Endothelial cell of umbilical vein (primary cell): ENCODE measurements at regions not wholly inside any gene's neighbourhood (a gene's known extent, or its start where the extent isn't known, plus 50 kb on each side); places are given as distances from the start of the nearest gene placed in this dataset.
"Not testable (repeated sequence)": the region's sequence is repeated elsewhere in the genome, so short reads cannot be mapped to it uniquely, and the experiment has no call there.

Experiments used
- CTCF ChIP-seq, 2 donors: IDR thresholded peaks; 1 replicate in 1 of 2; 2 replicates in 1 of 2; pipeline ENCODE4 v1.5.1; 2011; ENCODE audit warnings: low read length in 2 of 2, mild to moderate bottlenecking in 2 of 2, moderate library complexity in 2 of 2, control low read depth in 1 of 2, inconsistent platforms in 1 of 2, low read depth in 1 of 2; ENCODE audit not compliant: insufficient read depth in 1 of 2; ENCODE audit errors: extremely low read depth in 1 of 2
- EZH2 ChIP-seq: IDR thresholded peaks from 2 replicates; pipeline ENCODE4 v1.6.1; 2012; ENCODE audit warnings: borderline replicate concordance, low read depth, mild to moderate bottlenecking, moderate library complexity, low read length, inconsistent platforms; ENCODE audit not compliant: severe bottlenecking
- GATA2 ChIP-seq: IDR thresholded peaks from 2 replicates; pipeline ENCODE4 v1.7.0; 2011; ENCODE audit warnings: low read depth, mild to moderate bottlenecking, moderate library complexity, mixed read lengths, low read length; ENCODE audit not compliant: insufficient read length, insufficient read depth
- JUN ChIP-seq: IDR thresholded peaks from 2 replicates; pipeline ENCODE4 v1.6.1; 2011; ENCODE audit warnings: borderline replicate concordance, low read depth; ENCODE audit not compliant: insufficient read length, insufficient read depth
- MAX ChIP-seq: IDR thresholded peaks from 2 replicates; pipeline ENCODE4 v1.6.1; 2011; ENCODE audit not compliant: insufficient read depth, insufficient read length
- MYC ChIP-seq: IDR thresholded peaks from one replicate; pipeline ENCODE4 v1.6.1; 2011; ENCODE audit warnings: mild to moderate bottlenecking, low read depth, low read length
- POLR2A ChIP-seq: IDR thresholded peaks from 2 replicates; pipeline ENCODE4 v1.6.1; 2012; ENCODE audit warnings: low read depth, mild to moderate bottlenecking, control low read depth, low read length
- POLR2AphosphoS5 ChIP-seq: IDR thresholded peaks from 2 replicates; pipeline ENCODE4 v1.6.1; 2012; ENCODE audit warnings: low read depth, mild to moderate bottlenecking, control low read depth, low read length, moderate library complexity; ENCODE audit not compliant: insufficient read depth

- not testable (repeated sequence) for TF ChIP-seq POLR2AphosphoS5; CTCF (IDR thresholded peaks at IDR 0.05; ENCODE audit: extremely low read depth in 1 of 2, insufficient read depth in 1 of 2, low read depth in 1 of 2, low read length in 2 of 2); POLR2A; MYC; JUN; GATA2; EZH2; MAX
Measured at GRCh38 chr18:65670145-65670544, 80.7 kb upstream of the CDH7 start.
